ENCODE measurements at regions not wholly inside any gene's neighbourhood (a gene's known extent, or its start where the extent isn't known, plus 50 kb on each side); places are given as distances from the start of the nearest gene placed in this dataset.

DNA sequence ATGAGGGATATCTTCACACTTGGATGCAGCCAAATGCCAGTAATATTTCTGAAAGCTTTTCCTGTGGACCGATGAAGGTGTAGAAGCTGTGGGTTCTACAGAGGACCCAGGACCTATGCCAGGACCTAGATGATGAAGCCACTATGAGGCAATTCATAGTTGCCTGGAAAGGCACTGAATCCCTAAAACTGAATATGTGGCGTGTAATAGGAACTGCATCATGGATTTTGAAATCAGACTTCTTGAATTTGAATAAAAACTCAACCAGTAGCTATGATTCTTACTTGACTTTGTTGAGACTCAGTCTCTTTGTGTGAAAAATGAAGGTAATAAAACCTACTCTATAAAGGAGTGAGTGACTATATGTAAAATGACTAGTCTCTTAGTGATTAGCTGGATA, 89.9 kb upstream of the SGK1 start:
- TF ChIP-seq, protein P1, sequence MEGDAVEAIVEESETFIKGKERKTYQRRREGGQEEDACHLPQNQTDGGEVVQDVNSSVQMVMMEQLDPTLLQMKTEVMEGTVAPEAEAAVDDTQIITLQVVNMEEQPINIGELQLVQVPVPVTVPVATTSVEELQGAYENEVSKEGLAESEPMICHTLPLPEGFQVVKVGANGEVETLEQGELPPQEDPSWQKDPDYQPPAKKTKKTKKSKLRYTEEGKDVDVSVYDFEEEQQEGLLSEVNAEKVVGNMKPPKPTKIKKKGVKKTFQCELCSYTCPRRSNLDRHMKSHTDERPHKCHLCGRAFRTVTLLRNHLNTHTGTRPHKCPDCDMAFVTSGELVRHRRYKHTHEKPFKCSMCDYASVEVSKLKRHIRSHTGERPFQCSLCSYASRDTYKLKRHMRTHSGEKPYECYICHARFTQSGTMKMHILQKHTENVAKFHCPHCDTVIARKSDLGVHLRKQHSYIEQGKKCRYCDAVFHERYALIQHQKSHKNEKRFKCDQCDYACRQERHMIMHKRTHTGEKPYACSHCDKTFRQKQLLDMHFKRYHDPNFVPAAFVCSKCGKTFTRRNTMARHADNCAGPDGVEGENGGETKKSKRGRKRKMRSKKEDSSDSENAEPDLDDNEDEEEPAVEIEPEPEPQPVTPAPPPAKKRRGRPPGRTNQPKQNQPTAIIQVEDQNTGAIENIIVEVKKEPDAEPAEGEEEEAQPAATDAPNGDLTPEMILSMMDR (IDR thresholded peaks at IDR 0.05) = no peak
- TF ChIP-seq POLR2AphosphoS5 (IDR thresholded peaks at IDR 0.05) = no peak
- TF ChIP-seq EP300 (IDR thresholded peaks at IDR 0.05) = no peak

All from suprapubic skin (tissue), 4 donors.